Vagina (tissue), 2 donors: ENCODE measurements at regions not wholly inside any gene's neighbourhood (a gene's known extent, or its start where the extent isn't known, plus 50 kb on each side); places are given as distances from the start of the nearest gene placed in this dataset.

ENCODE experiments used
- DNase-seq, 2 donors: peaks; one replicate each; pipeline ENCODE4 v3.0.0-alpha.2; 2017; ENCODE audit errors: extremely low spot score in 2 of 2
- H3K27ac ChIP-seq: fragments of 200-600 bp; sonication (generic); one replicate; pipeline ENCODE4 v1.5.1; 2019
- H3K27me3 ChIP-seq: fragments of 200-600 bp; sonication (generic); one replicate; pipeline ENCODE4 v1.5.1; 2019
- H3K36me3 ChIP-seq, 2 donors: fragments of 200-600 bp; sonication (generic); one replicate each; pipeline ENCODE4 v1.5.1; 2017 to 2019
- H3K4me1 ChIP-seq: fragments of 200-600 bp; sonication (generic); one replicate; pipeline ENCODE4 v1.5.1; 2019
- H3K4me3 ChIP-seq, 2 donors: fragments of 200-600 bp; sonication (generic); 1 replicate in 1 of 2; 2 replicates in 1 of 2; pipeline ENCODE4 v1.5.1; 2016 to 2019
- H3K9me3 ChIP-seq: fragments of 200-600 bp; sonication (generic); one replicate; pipeline ENCODE4 v1.5.1; 2019
- CTCF ChIP-seq, 3 experiments: fragments of 450-650 bp in 2 of 3; fragments of 200-600 bp in 1 of 3; sonication (generic) in 1 of 3; IDR thresholded peaks; one replicate each; pipeline ENCODE4 v1.5.1; 2017 to 2019; ENCODE audit warnings: antibody characterized with exemption in 3 of 3, mild to moderate bottlenecking in 2 of 3, moderate library complexity in 2 of 3
- POLR2A ChIP-seq, 2 donors: fragments of 450-650 bp; IDR thresholded peaks; one replicate each; pipeline ENCODE4 v1.6.1; 2017; ENCODE audit warnings: antibody characterized with exemption in 2 of 2, mild to moderate bottlenecking in 2 of 2, moderate library complexity in 2 of 2
- POLR2AphosphoS5 ChIP-seq, 2 donors: sonication (generic); formaldehyde crosslinking; IDR thresholded peaks; one replicate each; pipeline ENCODE4 v1.9.0; 2017; ENCODE audit warnings: antibody characterized with exemption in 2 of 2, mild to moderate bottlenecking in 2 of 2, low read depth in 1 of 2; ENCODE audit not compliant: insufficient read depth in 1 of 2
- intact Hi-C: fragments of 100-400 bp; cut with DNase I; formaldehyde crosslinking; loops from one replicate; pipeline ENCODE4 v1.15.1; 2023

- H3K4me1 ChIP-seq, result peaks cover 38% of the 10 kb centered on the region
- intact Hi-C loops, result no loop called here
- DNase-seq, result no peak
- H3K27me3 ChIP-seq, result no peaks in the 10 kb centered on the region
- TF ChIP-seq POLR2A (IDR thresholded peaks at IDR 0.05) (no peak), CTCF (IDR thresholded peaks at IDR 0.05) (no peak), POLR2AphosphoS5 (IDR thresholded peaks at IDR 0.05; ENCODE audit: insufficient read depth in 1 of 2, low read depth in 1 of 2) (no peak)
- H3K9me3 ChIP-seq, result no peaks in the 10 kb centered on the region
- no peak overlapping the region for H3K4me3 ChIP-seq
- peak overlapping the region; percentile 27 for H3K27ac ChIP-seq
- H3K36me3 ChIP-seq, result no peaks in the 10 kb centered on the region
These were observed 486.4 kb upstream of the SPRED2 start for GRCh38 chr2:65918760-65919187.

GRCh38 chr2:65917986-65918385 is 485.6 kb upstream of the SPRED2 start:
- Histone ChIP-seq H3K4me1 (peaks cover 31% of the 10 kb centered on the region), H3K9me3 (no peaks in the 10 kb centered on the region), H3K27ac (no peak overlapping the region), H3K4me3 (no peak overlapping the region), H3K27me3 (no peaks in the 10 kb centered on the region), H3K36me3 (no peaks in the 10 kb centered on the region)
- intact Hi-C loops, result no loop called here
- DNase-seq, result no peak
- TF ChIP-seq POLR2A (IDR thresholded peaks at IDR 0.05), result no peak

- no peak overlapping the region for H3K4me3 ChIP-seq
- no peak for TF ChIP-seq POLR2AphosphoS5 (IDR thresholded peaks at IDR 0.05; ENCODE audit: insufficient read depth in 1 of 2, low read depth in 1 of 2)
- TF ChIP-seq CTCF (IDR thresholded peaks at IDR 0.05), result no peak
- no peak for TF ChIP-seq POLR2A (IDR thresholded peaks at IDR 0.05)
- H3K27me3 ChIP-seq, result no peaks in the 10 kb centered on the region
- H3K9me3 ChIP-seq, result no peaks in the 10 kb centered on the region
- intact Hi-C loops, result no loop called here
- H3K36me3 ChIP-seq, result no peaks in the 10 kb centered on the region
- H3K27ac ChIP-seq, result no peak overlapping the region
- no peak for DNase-seq
- H3K4me1 ChIP-seq, result peaks cover 20% of the 10 kb centered on the region
These were observed 484.4 kb upstream of the SPRED2 start for GRCh38 chr2:65916785-65917295.

- H3K36me3 ChIP-seq, result no peaks in the 10 kb centered on the region
- no peak for DNase-seq
- H3K27ac ChIP-seq, result no peak overlapping the region
- no peak overlapping the region for H3K4me3 ChIP-seq
- H3K4me1 ChIP-seq, result peaks cover 18% of the 10 kb centered on the region
- no peaks in the 10 kb centered on the region for H3K9me3 ChIP-seq
- no peaks in the 10 kb centered on the region for H3K27me3 ChIP-seq
- intact Hi-C loops, result no loop called here
- TF ChIP-seq POLR2A (IDR thresholded peaks at IDR 0.05), result no peak
- TF ChIP-seq POLR2AphosphoS5 (IDR thresholded peaks at IDR 0.05; ENCODE audit: insufficient read depth in 1 of 2, low read depth in 1 of 2), result no peak
- TF ChIP-seq CTCF (IDR thresholded peaks at IDR 0.05), result no peak
These were observed 483.8 kb upstream of the SPRED2 start for GRCh38 chr2:65916177-65916576.

- TF ChIP-seq POLR2AphosphoS5 (IDR thresholded peaks at IDR 0.05; ENCODE audit: insufficient read depth in 1 of 2, low read depth in 1 of 2) (no peak), CTCF (IDR thresholded peaks at IDR 0.05) (no peak), POLR2A (IDR thresholded peaks at IDR 0.05) (no peak)
- Histone ChIP-seq H3K4me1 (peaks cover 18% of the 10 kb centered on the region), H3K27ac (no peak overlapping the region), H3K36me3 (no peaks in the 10 kb centered on the region), H3K27me3 (no peaks in the 10 kb centered on the region), H3K4me3 (no peak overlapping the region), H3K9me3 (no peaks in the 10 kb centered on the region)
- DNase-seq, result no peak
- intact Hi-C loops, result no loop called here
These were observed 482.9 kb upstream of the SPRED2 start for GRCh38 chr2:65915273-65915672.
